H9 (cell line): ENCODE measurements at regions not wholly inside any gene's neighbourhood (a gene's known extent, or its start where the extent isn't known, plus 50 kb on each side); places are given as distances from the start of the nearest gene placed in this dataset.

Experiments
- DNase-seq: peaks from one replicate; pipeline ENCODE4 v3.0.0-alpha.2; 2017
- H2AFZ ChIP-seq: one replicate; pipeline ENCODE4 v1.6.1; 2013; ENCODE audit warnings: mild to moderate bottlenecking, low read length, control low read depth, moderate library complexity
- H2AK5ac ChIP-seq: 2 replicates; pipeline ENCODE4 v1.6.1; 2013; ENCODE audit warnings: low read length, control low read depth, mixed read lengths; ENCODE audit not compliant: insufficient read length
- H2BK120ac ChIP-seq: one replicate; pipeline ENCODE4 v1.6.1; 2013; ENCODE audit warnings: low read depth, mild to moderate bottlenecking, low read length, control low read depth, inconsistent platforms; ENCODE audit not compliant: poor library complexity, severe bottlenecking
- H2BK12ac ChIP-seq: 2 replicates; pipeline ENCODE4 v1.6.1; 2013; ENCODE audit warnings: low read length, control low read depth, mixed read lengths, low read depth; ENCODE audit not compliant: insufficient read length
- H2BK15ac ChIP-seq: 2 replicates; pipeline ENCODE4 v1.6.1; 2013; ENCODE audit warnings: low read depth, low read length, control low read depth
- H2BK20ac ChIP-seq: one replicate; pipeline ENCODE4 v1.6.1; 2013; ENCODE audit warnings: low read depth, mild to moderate bottlenecking, low read length, control low read depth, inconsistent platforms; ENCODE audit not compliant: poor library complexity, severe bottlenecking
- H2BK5ac ChIP-seq: 2 replicates; pipeline ENCODE4 v1.6.1; 2013; ENCODE audit warnings: low read length, control low read depth, mixed read lengths; ENCODE audit not compliant: insufficient read length
- H3K14ac ChIP-seq: 2 replicates; pipeline ENCODE4 v1.6.1; 2013; ENCODE audit warnings: low read length, control low read depth; ENCODE audit not compliant: insufficient read depth
- H3K18ac ChIP-seq: 2 replicates; pipeline ENCODE4 v1.6.1; 2013; ENCODE audit warnings: low read depth, mild to moderate bottlenecking, mixed read lengths, low read length, control low read depth; ENCODE audit not compliant: insufficient read length
- H3K23ac ChIP-seq: 2 replicates; pipeline ENCODE4 v1.6.1; 2013; ENCODE audit warnings: low read length, control low read depth, mixed read lengths, low read depth; ENCODE audit not compliant: insufficient read length
- H3K23me2 ChIP-seq: 2 replicates; pipeline ENCODE4 v1.6.1; 2013; ENCODE audit warnings: low read depth, mild to moderate bottlenecking, mixed read lengths, low read length, control low read depth; ENCODE audit not compliant: insufficient read length, poor library complexity, severe bottlenecking
- H3K27ac ChIP-seq: 2 replicates; pipeline ENCODE4 v1.5.1; 2013; ENCODE audit warnings: low read length, control low read depth, mixed read lengths, low read depth; ENCODE audit not compliant: insufficient read length
- H3K27me3 ChIP-seq: 2 replicates; pipeline ENCODE4 v1.6.1; 2013; ENCODE audit warnings: low read length, control low read depth, inconsistent platforms; ENCODE audit not compliant: insufficient read depth
- H3K4ac ChIP-seq: 2 replicates; pipeline ENCODE4 v1.6.1; 2013; ENCODE audit warnings: low read depth, mild to moderate bottlenecking, control low read depth, inconsistent platforms, low read length, moderate library complexity
- H3K4me1 ChIP-seq: 2 replicates; pipeline ENCODE4 v1.6.1; 2013; ENCODE audit warnings: low read length, control low read depth, inconsistent platforms; ENCODE audit not compliant: insufficient read depth
- H3K4me2 ChIP-seq: 2 replicates; pipeline ENCODE4 v1.6.1; 2013; ENCODE audit warnings: low read length, control low read depth, mixed read lengths; ENCODE audit not compliant: insufficient read length, insufficient read depth
- H3K56ac ChIP-seq: 2 replicates; pipeline ENCODE4 v1.6.1; 2013; ENCODE audit warnings: low read depth, mild to moderate bottlenecking, mixed read lengths, low read length, control low read depth; ENCODE audit not compliant: insufficient read length
- H3K79me1 ChIP-seq: 2 replicates; pipeline ENCODE4 v1.6.1; 2013; ENCODE audit warnings: low read depth, mild to moderate bottlenecking, moderate library complexity, low read length, control low read depth, inconsistent platforms; ENCODE audit not compliant: insufficient read depth, poor library complexity, severe bottlenecking
- H3K79me2 ChIP-seq: 2 replicates; pipeline ENCODE4 v1.6.1; 2013; ENCODE audit warnings: low read length, control low read depth, inconsistent platforms; ENCODE audit not compliant: insufficient read depth
- H3K9ac ChIP-seq: 2 replicates; pipeline ENCODE4 v1.6.1; 2013; ENCODE audit warnings: low read length, control low read depth, mixed read lengths; ENCODE audit not compliant: insufficient read length; ENCODE audit errors: extremely low read depth
- H3K9me3 ChIP-seq: one replicate; pipeline ENCODE4 v1.6.1; 2013; ENCODE audit warnings: low read depth, low read length, inconsistent platforms; ENCODE audit not compliant: control insufficient read depth
- H3T11ph ChIP-seq: one replicate; pipeline ENCODE4 v1.6.1; 2013; ENCODE audit warnings: mild to moderate bottlenecking, low read length, control low read depth, inconsistent platforms
- H4K20me1 ChIP-seq: one replicate; pipeline ENCODE4 v1.6.1; 2013; ENCODE audit not compliant: control insufficient read depth, insufficient read length, insufficient read depth
- H4K5ac ChIP-seq: 2 replicates; pipeline ENCODE4 v1.6.1; 2013; ENCODE audit warnings: low read depth, mild to moderate bottlenecking, mixed read lengths, low read length, control low read depth; ENCODE audit not compliant: insufficient read length
- H4K8ac ChIP-seq: replicated peaks from 2 replicates; pipeline ENCODE4 v1.6.1; 2013; ENCODE audit warnings: low read length, control low read depth, mixed read lengths, low read depth; ENCODE audit not compliant: insufficient read length
- H4K91ac ChIP-seq: 2 replicates; pipeline ENCODE4 v1.6.1; 2013; ENCODE audit warnings: low read depth, mild to moderate bottlenecking, moderate library complexity, mixed read lengths, low read length, control low read depth; ENCODE audit not compliant: insufficient read length
- H3K27ac Mint-ChIP-seq, 3 experiments: 2 replicates in 2 of 3; 3 replicates in 1 of 3; pipeline ENCODE4 v1.8.0; 2020 to 2021; ENCODE audit warnings: mixed read lengths in 3 of 3, mild to moderate bottlenecking in 1 of 3, moderate library complexity in 1 of 3
- H3K27me3 Mint-ChIP-seq: 2 replicates; pipeline ENCODE4 v1.8.0; 2021; ENCODE audit warnings: low read depth, mild to moderate bottlenecking, moderate library complexity, mixed read lengths
- H3K36me3 Mint-ChIP-seq, 3 experiments: 2 replicates in 2 of 3; 3 replicates in 1 of 3; pipeline ENCODE4 v1.8.0; 2020 to 2021; ENCODE audit warnings: low read depth in 3 of 3, mixed read lengths in 3 of 3; ENCODE audit not compliant: insufficient read depth in 1 of 3
- H3K4me1 Mint-ChIP-seq, 2 experiments: 2 replicates each; pipeline ENCODE4 v1.8.0; 2020; ENCODE audit warnings: mixed read lengths in 2 of 2
- H3K4me3 Mint-ChIP-seq, 2 experiments: 2 replicates in 1 of 2; 3 replicates in 1 of 2; pipeline ENCODE4 v1.8.0; 2020 to 2021; ENCODE audit warnings: mild to moderate bottlenecking in 2 of 2, mixed read lengths in 2 of 2, moderate library complexity in 1 of 2
- H3K9me3 Mint-ChIP-seq, 2 experiments: 2 replicates in 1 of 2; 3 replicates in 1 of 2; pipeline ENCODE4 v1.8.0; 2020; ENCODE audit warnings: mild to moderate bottlenecking in 2 of 2, mixed read lengths in 2 of 2, moderate library complexity in 1 of 2
- CTCF ChIP-seq: fragments of 200-600 bp; sonication (generic); conservative IDR thresholded peaks from 3 replicates; pipeline ENCODE4 v1.8.0; 2021; ENCODE audit warnings: antibody characterized with exemption, mild to moderate bottlenecking
- WGBS: extraction: QIAGEN DNeasy Blood & Tissue Kit; methylation state at CpG from one replicate; pipeline ENCODE4 v1.1.7; 2013; ENCODE audit warnings: missing lambda C conversion rate, low lambda C conversion rate, mixed read lengths; ENCODE audit not compliant: insufficient read length; ENCODE audit errors: extremely low coverage; 5-methylcytosine and 5-hydroxymethylcytosine counted together

- H3K4me1 ChIP-seq: peaks cover 3% of the 10 kb centered on the region; the same call in 1 of the 2 replicates
- no peak overlapping the region for H3K4me3 Mint-ChIP-seq
- no peak overlapping the region for H4K8ac ChIP-seq
- H2BK20ac ChIP-seq: no peak overlapping the region
- H3K79me2 ChIP-seq: no peaks in the 10 kb centered on the region
- H3K23me2 ChIP-seq: no peaks in the 10 kb centered on the region
- no peaks in the 10 kb centered on the region for H3K27me3 ChIP-seq
- H2AFZ ChIP-seq: no peak overlapping the region
- H3K18ac ChIP-seq: no peak overlapping the region
- H2BK15ac ChIP-seq: no peak overlapping the region
- H3K27ac ChIP-seq: no peak overlapping the region
- H2AK5ac ChIP-seq: no peak overlapping the region
- H2BK120ac ChIP-seq: no peak overlapping the region
- H3K9ac ChIP-seq: no peak overlapping the region
- no peak overlapping the region for H3K4ac ChIP-seq
- no peak overlapping the region for H4K91ac ChIP-seq
- H3K36me3 Mint-ChIP-seq: peaks cover 0 to 7% (median 2%) of the 10 kb centered on the region in 3 experiments; a peak in 4 of 7 replicates
- DNase-seq: no peak
- no peak overlapping the region for H3T11ph ChIP-seq
- H3K79me1 ChIP-seq: no peaks in the 10 kb centered on the region
- H3K27me3 Mint-ChIP-seq: peaks cover 2% of the 10 kb centered on the region; the same call in 1 of the 2 replicates
- H3K56ac ChIP-seq: no peak overlapping the region
- H3K9me3 ChIP-seq: no peaks in the 10 kb centered on the region
- WGBS: no CpG with 5 or more reads among the region's 20 CpGs
- H3K4me1 Mint-ChIP-seq: peaks cover 4 to 15% of the 10 kb centered on the region in 2 experiments; a peak in 3 of 4 replicates
- no peak overlapping the region for H3K27ac Mint-ChIP-seq
- no peak overlapping the region for H2BK5ac ChIP-seq
- no peaks in the 10 kb centered on the region for H4K20me1 ChIP-seq
- H4K5ac ChIP-seq: no peak overlapping the region
- no peak overlapping the region for H3K4me2 ChIP-seq
- no peak overlapping the region for H2BK12ac ChIP-seq
- no peak overlapping the region for H3K14ac ChIP-seq
- H3K9me3 Mint-ChIP-seq: peaks cover 11 to 14% of the 10 kb centered on the region in 2 experiments; a peak in 4 of 5 replicates
- no peak for TF ChIP-seq CTCF
- no peak overlapping the region for H3K23ac ChIP-seq
Measured at GRCh38 chr18:78645216-78645615, 334.4 kb upstream of the SALL3 start.
